ENCODE measurements at regions not wholly inside any gene's neighbourhood (a gene's known extent, or its start where the extent isn't known, plus 50 kb on each side); places are given as distances from the start of the nearest gene placed in this dataset.

DNA sequence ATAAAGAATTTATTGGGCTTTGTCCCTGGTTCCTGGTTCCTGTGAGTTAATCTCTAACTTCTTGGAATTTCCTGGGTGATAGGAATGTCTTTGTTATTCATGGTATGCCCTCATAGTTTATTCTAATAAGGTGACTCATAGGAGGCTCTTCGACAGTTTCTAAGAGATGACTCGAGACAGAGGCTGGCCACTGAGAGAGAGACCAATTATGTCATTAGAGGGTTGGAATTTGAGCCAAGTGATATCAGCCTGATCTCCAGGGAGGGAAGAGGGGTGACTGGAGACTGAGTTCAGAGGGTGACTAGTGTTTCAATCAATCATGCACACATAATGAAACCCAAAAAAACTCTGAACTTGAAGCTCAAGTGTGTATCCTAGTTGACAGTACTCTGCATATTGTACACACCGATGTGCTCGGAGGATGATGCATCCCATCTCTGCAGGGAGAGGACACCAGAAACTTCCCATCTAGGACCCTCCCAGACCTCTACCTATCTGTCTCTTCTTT lies 185.7 kb downstream of the MTCL1 start:
- TF ChIP-seq, protein P1, sequence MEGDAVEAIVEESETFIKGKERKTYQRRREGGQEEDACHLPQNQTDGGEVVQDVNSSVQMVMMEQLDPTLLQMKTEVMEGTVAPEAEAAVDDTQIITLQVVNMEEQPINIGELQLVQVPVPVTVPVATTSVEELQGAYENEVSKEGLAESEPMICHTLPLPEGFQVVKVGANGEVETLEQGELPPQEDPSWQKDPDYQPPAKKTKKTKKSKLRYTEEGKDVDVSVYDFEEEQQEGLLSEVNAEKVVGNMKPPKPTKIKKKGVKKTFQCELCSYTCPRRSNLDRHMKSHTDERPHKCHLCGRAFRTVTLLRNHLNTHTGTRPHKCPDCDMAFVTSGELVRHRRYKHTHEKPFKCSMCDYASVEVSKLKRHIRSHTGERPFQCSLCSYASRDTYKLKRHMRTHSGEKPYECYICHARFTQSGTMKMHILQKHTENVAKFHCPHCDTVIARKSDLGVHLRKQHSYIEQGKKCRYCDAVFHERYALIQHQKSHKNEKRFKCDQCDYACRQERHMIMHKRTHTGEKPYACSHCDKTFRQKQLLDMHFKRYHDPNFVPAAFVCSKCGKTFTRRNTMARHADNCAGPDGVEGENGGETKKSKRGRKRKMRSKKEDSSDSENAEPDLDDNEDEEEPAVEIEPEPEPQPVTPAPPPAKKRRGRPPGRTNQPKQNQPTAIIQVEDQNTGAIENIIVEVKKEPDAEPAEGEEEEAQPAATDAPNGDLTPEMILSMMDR (IDR thresholded peaks at IDR 0.05): no peak
- TF ChIP-seq POLR2A (IDR thresholded peaks at IDR 0.05): no peak

Data from thyroid gland (tissue), 4 donors.